Right lobe of liver (tissue), 4 donors: ENCODE measurements at regions not wholly inside any gene's neighbourhood (a gene's known extent, or its start where the extent isn't known, plus 50 kb on each side); places are given as distances from the start of the nearest gene placed in this dataset.

ENCODE experiments used
- CTCF ChIP-seq, 4 donors: fragments of 200-600 bp in 3 of 4; fragments of 450-650 bp in 1 of 4; IDR thresholded peaks; one replicate each; pipeline versions ENCODE4 v1.5.1 to v1.8.0; 2016 to 2022; ENCODE audit warnings: antibody characterized with exemption in 4 of 4, mild to moderate bottlenecking in 2 of 4
- POLR2A ChIP-seq: fragments of 450-650 bp; IDR thresholded peaks from one replicate; pipeline ENCODE4 v1.6.1; 2017; ENCODE audit warnings: antibody characterized with exemption, mild to moderate bottlenecking
- donor health status: DM: no; HTN: no; CAD: no.
- donor health status: DM: no; HTN: no; CAD: no.
- donor health status: DM: no; HTN: yes; CAD: no.

DNA sequence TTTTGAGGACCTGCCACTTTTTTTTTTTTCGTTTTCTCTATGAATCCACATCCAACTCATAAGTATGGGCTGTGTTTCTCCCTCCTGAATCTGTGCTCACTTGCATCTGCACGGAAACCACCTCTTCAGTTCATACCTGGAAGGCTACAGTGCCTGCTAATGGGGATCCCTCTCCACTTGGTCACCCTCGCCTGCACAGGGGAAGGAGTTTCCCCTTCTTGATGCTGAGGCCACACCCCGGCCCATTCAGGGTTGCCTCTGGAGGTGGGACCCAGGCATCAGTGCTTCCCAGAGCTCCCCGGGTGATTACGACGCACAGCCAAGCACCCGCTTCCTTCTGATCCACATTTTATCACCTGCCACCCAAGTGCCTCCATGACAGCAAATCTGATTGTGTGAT is 85.9 kb upstream of the TBC1D3K start:
- no peak for TF ChIP-seq CTCF (IDR thresholded peaks at IDR 0.05)
- TF ChIP-seq POLR2A = no peak
